ENCODE measurements at regions not wholly inside any gene's neighbourhood (a gene's known extent, or its start where the extent isn't known, plus 50 kb on each side); places are given as distances from the start of the nearest gene placed in this dataset.

DNA sequence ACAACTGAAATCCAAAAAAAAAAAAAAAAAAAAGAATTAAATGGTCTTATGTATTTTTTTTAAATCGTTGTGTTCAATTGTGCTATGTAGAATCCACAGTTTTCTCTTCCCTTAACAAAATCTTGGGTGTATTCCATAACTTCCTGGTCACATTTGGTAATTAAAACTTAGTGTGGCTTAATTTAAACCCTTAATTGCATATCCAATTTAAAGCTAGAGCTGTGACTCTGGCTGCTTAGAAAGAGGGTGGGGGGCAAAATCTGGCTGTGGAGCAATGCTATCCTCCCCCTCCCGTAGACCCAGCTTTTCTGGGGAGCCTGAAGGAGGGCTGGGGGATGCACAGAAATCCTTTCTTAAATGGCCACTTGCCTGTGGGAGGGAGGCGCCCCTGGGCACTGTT, 695.1 kb downstream of the INHBA start:
- intact Hi-C loops (cut with DNase I), result no loop called here
- DNase-seq (ENCODE audit: extremely low spot score), result no peak
- H3K27me3 ChIP-seq, result no peaks in the 10 kb centered on the region
- no peak overlapping the region for H3K27ac ChIP-seq (replicated peaks in 1 of 4)
- H3K4me1 ChIP-seq, result peaks cover 0 to 9% (median 0%) of the 10 kb centered on the region in 4 donors
- no peak for TF ChIP-seq POLR2A (IDR thresholded peaks at IDR 0.05; ENCODE audit: low read depth)
- TF ChIP-seq, protein P1, sequence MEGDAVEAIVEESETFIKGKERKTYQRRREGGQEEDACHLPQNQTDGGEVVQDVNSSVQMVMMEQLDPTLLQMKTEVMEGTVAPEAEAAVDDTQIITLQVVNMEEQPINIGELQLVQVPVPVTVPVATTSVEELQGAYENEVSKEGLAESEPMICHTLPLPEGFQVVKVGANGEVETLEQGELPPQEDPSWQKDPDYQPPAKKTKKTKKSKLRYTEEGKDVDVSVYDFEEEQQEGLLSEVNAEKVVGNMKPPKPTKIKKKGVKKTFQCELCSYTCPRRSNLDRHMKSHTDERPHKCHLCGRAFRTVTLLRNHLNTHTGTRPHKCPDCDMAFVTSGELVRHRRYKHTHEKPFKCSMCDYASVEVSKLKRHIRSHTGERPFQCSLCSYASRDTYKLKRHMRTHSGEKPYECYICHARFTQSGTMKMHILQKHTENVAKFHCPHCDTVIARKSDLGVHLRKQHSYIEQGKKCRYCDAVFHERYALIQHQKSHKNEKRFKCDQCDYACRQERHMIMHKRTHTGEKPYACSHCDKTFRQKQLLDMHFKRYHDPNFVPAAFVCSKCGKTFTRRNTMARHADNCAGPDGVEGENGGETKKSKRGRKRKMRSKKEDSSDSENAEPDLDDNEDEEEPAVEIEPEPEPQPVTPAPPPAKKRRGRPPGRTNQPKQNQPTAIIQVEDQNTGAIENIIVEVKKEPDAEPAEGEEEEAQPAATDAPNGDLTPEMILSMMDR (IDR thresholded peaks at IDR 0.05), result no peak
- no peak for TF ChIP-seq POLR2AphosphoS5 (IDR thresholded peaks at IDR 0.05)
- WGBS, result 96% methylated on average over 3 of the region's 3 CpGs
- H3K36me3 ChIP-seq, result no peaks in the 10 kb centered on the region
- no peaks in the 10 kb centered on the region for H3K9me3 ChIP-seq
- no peak overlapping the region for H3K4me3 ChIP-seq

DNA sequence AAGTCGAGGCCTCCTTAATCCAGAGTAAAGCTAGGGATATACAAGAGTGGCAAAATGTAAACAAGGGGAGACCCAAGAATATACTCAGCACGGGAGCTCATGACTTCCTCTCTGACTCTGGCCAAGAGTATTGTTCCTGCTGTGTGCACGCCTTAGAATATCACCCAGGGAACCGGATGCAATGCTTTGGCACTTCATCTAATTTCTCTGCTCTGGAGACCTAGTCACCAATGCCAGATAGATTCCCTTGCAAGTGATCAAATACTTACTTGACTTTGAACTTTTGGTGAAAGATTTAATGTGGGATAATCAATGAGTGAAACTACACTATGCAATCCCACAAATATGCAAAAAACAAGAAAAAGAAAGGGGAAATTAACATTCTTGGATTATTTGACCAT, 695.5 kb downstream of the INHBA start:
- WGBS, result 60% methylated on average over 4 of the region's 4 CpGs
- H3K36me3 ChIP-seq, result no peaks in the 10 kb centered on the region
- DNase-seq (ENCODE audit: extremely low spot score), result no peak
- H3K9me3 ChIP-seq, result no peaks in the 10 kb centered on the region
- H3K27me3 ChIP-seq, result no peaks in the 10 kb centered on the region
- no peak overlapping the region for H3K27ac ChIP-seq (replicated peaks in 1 of 4)
- no peak overlapping the region for H3K4me3 ChIP-seq
- peaks cover 0 to 9% (median 0%) of the 10 kb centered on the region in 4 donors for H3K4me1 ChIP-seq
- TF ChIP-seq POLR2A (IDR thresholded peaks at IDR 0.05; ENCODE audit: low read depth) (no peak), POLR2AphosphoS5 (IDR thresholded peaks at IDR 0.05) (no peak), EP300 (IDR thresholded peaks at IDR 0.05) (no peak)
- TF ChIP-seq, protein P1 (IDR thresholded peaks at IDR 0.05), result no peak
- intact Hi-C loops (cut with DNase I), result no loop called here

DNA sequence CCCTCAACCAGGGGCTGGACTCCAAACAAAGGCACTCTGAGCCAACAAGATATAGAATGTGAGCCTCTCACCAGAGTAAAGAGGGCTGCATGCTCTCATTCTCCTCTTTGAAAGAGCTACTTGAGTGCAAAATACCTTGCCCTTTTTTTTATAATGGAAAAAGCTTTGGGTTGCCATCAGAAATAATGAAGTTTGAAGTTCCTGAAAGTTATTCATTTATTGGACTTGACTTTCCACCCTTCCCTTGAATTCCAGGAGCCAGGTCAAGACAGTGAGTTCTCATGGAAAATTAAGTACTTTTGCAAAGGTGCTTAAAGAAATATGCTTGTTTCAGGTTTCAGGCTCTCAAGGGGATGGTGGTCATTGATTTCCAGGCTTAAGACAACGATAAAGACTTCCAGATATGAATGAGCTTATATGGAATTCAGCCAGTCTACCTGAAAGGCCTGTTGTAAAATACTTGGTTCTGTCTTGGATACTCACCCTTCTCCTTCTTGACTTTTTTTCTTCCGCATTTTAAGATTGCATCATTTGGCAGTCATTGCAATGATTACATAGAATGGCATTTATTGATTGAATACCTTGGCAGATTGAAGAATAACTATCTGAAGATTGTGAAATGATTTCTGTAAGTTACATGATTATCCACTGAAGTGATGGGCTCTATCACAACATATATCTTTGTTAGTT, 696.4 kb downstream of the INHBA start:
- no peaks in the 10 kb centered on the region for H3K27me3 ChIP-seq
- no peaks in the 10 kb centered on the region for H3K9me3 ChIP-seq
- TF ChIP-seq EP300 (IDR thresholded peaks at IDR 0.05) (no peak), POLR2A (IDR thresholded peaks at IDR 0.05; ENCODE audit: low read depth) (no peak), POLR2AphosphoS5 (IDR thresholded peaks at IDR 0.05) (no peak)
- TF ChIP-seq, protein P1 (IDR thresholded peaks at IDR 0.05), result no peak
- peak; percentile 12 for DNase-seq (ENCODE audit: extremely low spot score)
- no peak overlapping the region for H3K4me3 ChIP-seq
- WGBS, result 73% methylated on average over 2 of the region's 2 CpGs
- peak overlapping the region in 2 of 4 donors; percentile 25 to 55 for H3K27ac ChIP-seq (replicated peaks in 1 of 4)
- intact Hi-C loops (cut with DNase I), result no loop called here
- peaks cover 0 to 8% (median 0%) of the 10 kb centered on the region in 4 donors for H3K4me1 ChIP-seq
- H3K36me3 ChIP-seq, result no peaks in the 10 kb centered on the region

DNA sequence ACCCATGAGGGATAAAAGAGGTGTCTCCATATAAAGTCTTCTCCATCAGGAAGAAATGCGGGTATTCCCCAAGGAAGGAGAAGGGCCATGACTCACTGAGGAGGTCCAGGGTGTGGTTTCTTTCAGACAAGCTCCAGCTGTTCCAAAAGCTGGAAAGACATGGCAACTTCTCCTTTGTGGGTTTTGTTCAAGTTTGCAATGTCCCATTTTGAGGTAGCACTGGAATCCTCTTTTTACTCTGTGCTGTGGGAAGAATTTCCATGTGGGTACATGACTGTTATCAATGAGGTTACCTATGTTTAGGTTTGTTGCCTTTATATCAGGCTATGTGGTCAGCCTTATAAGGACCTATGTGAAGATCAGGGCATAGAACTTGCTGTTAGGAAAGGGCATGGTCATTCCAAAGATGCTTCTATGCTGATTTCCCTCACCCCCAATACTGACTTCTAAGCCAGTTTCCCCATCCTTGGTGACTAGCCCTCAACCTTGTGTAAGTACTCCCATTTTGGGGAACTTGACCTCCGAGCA, 697.5 kb downstream of the INHBA start:
- TF ChIP-seq POLR2A (IDR thresholded peaks at IDR 0.05; ENCODE audit: low read depth) (no peak), EP300 (IDR thresholded peaks at IDR 0.05) (no peak), POLR2AphosphoS5 (IDR thresholded peaks at IDR 0.05) (peak in 1 of 2 donors; percentile 34)
- TF ChIP-seq, protein P1 (IDR thresholded peaks at IDR 0.05), result no peak
- Histone ChIP-seq H3K9me3 (no peaks in the 10 kb centered on the region), H3K36me3 (no peaks in the 10 kb centered on the region), H3K4me1 (peaks cover 0 to 5% (median 0%) of the 10 kb centered on the region in 4 donors), H3K4me3 (no peak overlapping the region), H3K27me3 (no peaks in the 10 kb centered on the region), H3K27ac (replicated peaks in 1 of 4) (peak overlapping the region in 2 of 4 donors; percentile 25 to 55)
- intact Hi-C loops (cut with DNase I), result no loop called here
- DNase-seq (ENCODE audit: extremely low spot score), result peak; percentile 90
- 71% methylated on average over 2 of the region's 2 CpGs for WGBS
